Right lobe of liver (tissue), 4 donors: ENCODE measurements at regions not wholly inside any gene's neighbourhood (a gene's known extent, or its start where the extent isn't known, plus 50 kb on each side); places are given as distances from the start of the nearest gene placed in this dataset.

Source experiments
- CTCF ChIP-seq, 4 donors: fragments of 200-600 bp in 3 of 4; fragments of 450-650 bp in 1 of 4; IDR thresholded peaks; one replicate each; pipeline versions ENCODE4 v1.5.1 to v1.8.0; 2016 to 2022; ENCODE audit warnings: antibody characterized with exemption in 4 of 4, mild to moderate bottlenecking in 2 of 4
- POLR2A ChIP-seq: fragments of 450-650 bp; IDR thresholded peaks from one replicate; pipeline ENCODE4 v1.6.1; 2017; ENCODE audit warnings: antibody characterized with exemption, mild to moderate bottlenecking
- donor health status: DM: no; HTN: no; CAD: no.
- donor health status: DM: no; HTN: no; CAD: no.
- donor health status: DM: no; HTN: yes; CAD: no.

GRCh38 chr1:199877526-199878384 is 149.8 kb upstream of the NR5A2 start:
- TF ChIP-seq CTCF (IDR thresholded peaks at IDR 0.05) (no peak), POLR2A (no peak)
